Effector CD4-positive, alpha-beta T cell (primary cell): ENCODE measurements at regions not wholly inside any gene's neighbourhood (a gene's known extent, or its start where the extent isn't known, plus 50 kb on each side); places are given as distances from the start of the nearest gene placed in this dataset.

Experiments
- DNase-seq: peaks from one replicate; pipeline ENCODE4 v3.0.0-alpha.2; 2020

- no peak for DNase-seq
These were observed 87.9 kb upstream of the MDGA2 start for GRCh38 chr14:47763188-47763854.

- no peak for DNase-seq
These were observed 71.6 kb upstream of the MDGA2 start for GRCh38 chr14:47746986-47747385.

- no peak for DNase-seq
These were observed 68.8 kb upstream of the MDGA2 start for GRCh38 chr14:47744155-47744554.

GRCh38 chr14:47739541-47739940 lies 64.1 kb upstream of the MDGA2 start:
- no peak for DNase-seq

GRCh38 chr14:47730296-47730695 lies 54.9 kb upstream of the MDGA2 start:
- DNase-seq = no peak
